ENCODE measurements at regions not wholly inside any gene's neighbourhood (a gene's known extent, or its start where the extent isn't known, plus 50 kb on each side); places are given as distances from the start of the nearest gene placed in this dataset.

DNA sequence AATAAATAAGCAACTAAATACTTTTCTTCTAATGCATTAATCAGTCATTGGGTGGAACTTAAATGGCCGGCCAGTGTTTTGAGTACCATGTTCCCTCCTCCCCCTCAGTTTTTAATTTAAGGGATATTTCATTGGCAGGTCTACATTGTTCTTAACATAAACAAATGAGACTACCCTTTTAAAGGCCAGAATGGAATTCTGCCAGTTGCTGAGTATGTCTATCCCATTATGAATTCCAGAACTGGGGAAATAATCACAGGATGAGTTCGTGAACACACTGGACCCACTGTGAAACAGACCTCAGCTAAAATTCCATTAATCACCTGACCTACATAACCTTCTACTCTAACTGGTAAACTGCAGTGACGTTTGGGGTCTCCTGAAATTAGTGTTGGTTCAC is 305.5 kb upstream of the PKN2 start:
- TF ChIP-seq POLR2AphosphoS5 (IDR thresholded peaks at IDR 0.05; ENCODE audit: low read depth, low read length) (no peak), POLR2A (IDR thresholded peaks at IDR 0.05; ENCODE audit: low read depth, low read length) (no peak), TAF1 (IDR thresholded peaks at IDR 0.05; ENCODE audit: low read depth, low read length) (no peak)
